GM19467 (cell line): ENCODE measurements at regions not wholly inside any gene's neighbourhood (a gene's known extent, or its start where the extent isn't known, plus 50 kb on each side); places are given as distances from the start of the nearest gene placed in this dataset.

ENCODE experiments used
- ATAC-seq: cut with Tn5 transposase; IDR thresholded peaks from one replicate; pipeline ENCODE4 v1.9.1; 2021; ENCODE audit warnings: mild to moderate bottlenecking, moderate library complexity; ENCODE audit not compliant: unreplicated experiment

- no peak for ATAC-seq
Measured at GRCh38 chr19:31699421-31699820, 350.2 kb upstream of the TSHZ3 start.

- no peak for ATAC-seq
Measured at GRCh38 chr19:31701146-31701545, 351.9 kb upstream of the TSHZ3 start.

DNA sequence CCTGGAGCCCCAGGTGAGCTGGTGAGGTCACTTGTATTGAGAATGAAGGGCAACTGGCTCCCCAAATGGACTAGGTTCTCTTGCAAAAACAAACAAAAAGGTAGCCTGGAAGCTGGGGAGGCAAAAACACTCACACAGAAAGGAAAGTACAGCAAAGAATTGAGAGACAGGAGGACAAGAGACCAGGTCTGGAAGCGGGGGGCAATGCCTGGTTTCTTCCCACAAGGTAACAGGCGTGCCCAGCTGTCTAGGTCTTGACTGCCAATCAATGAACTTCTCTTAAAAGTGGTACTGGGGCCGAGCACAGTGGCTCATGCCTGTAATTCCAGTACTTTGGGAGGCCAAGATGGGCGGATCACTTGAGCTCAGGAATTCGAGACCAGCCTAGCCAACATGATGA is 356.4 kb upstream of the TSHZ3 start:
- ATAC-seq = no peak

DNA sequence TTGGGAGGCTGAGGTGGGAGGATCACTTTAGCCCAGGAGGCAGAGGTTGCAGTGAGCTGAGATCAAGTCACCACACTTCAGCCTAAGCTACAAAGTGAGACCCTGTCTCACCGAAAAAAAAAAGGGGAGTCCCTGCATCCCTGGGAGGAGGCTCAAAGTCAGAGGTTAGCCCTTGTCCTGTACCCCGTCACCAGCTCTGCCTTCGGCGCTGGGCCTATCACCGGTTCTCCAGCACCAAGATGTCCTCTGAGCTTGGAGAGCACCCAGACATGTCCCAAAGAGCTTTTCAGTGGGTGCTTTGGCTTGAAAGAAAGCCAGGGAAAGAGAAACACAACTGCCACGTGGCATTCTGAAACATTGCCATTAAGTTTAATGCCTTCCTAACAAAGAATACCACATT is 356.9 kb upstream of the TSHZ3 start:
- ATAC-seq = no peak

DNA sequence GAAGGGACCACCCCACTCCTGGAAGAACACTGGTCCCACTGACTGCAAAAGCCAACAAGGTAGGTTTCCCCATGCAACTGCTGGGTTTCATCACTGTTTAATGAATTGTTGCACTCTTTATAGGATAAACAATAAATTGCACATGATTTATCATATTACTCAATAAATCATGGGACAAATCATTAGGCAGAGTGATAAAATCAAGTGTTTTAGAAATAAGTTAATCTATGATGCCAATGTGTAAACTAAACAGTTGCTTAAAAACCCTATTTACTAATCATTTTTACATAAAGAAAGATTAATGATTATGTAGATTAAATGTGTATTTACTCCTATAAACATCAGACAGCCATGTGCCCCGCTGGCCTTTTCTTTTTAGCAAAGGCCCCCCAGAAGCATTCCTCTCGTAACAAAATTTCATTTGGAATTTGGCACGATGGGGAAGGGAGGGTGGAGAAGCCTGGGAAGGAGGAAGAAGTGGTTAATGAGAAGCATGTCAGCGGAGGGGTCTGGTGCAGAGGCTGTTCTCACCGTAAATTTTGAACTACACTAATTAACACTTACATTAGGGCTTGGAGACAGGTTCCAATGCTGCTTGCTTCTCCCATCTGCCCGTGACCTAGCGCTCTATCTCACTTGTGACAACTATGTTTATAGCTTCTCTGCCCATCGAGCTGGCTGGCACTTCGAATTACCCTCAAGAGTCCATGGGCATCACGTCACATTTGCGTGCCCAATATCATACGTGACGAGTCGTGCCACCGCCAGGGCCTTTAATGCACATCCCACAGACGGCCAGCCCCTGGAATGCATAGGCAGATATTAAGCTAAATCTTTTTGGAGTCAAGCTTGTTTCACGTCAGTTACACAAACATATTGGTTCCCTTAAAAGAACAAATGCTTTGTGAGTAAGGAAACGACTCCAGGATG is 357.7 kb upstream of the TSHZ3 start:
- no peak for ATAC-seq

GRCh38 chr19:31708520-31708919 is 359.3 kb upstream of the TSHZ3 start:
- no peak for ATAC-seq

- ATAC-seq = no peak
Measured at GRCh38 chr19:31709476-31709875, 360.2 kb upstream of the TSHZ3 start.

- ATAC-seq = no peak
Measured at GRCh38 chr19:31715249-31715945, 366.2 kb upstream of the TSHZ3 start.

GRCh38 chr19:31716826-31717225 is 367.6 kb upstream of the TSHZ3 start:
- no peak for ATAC-seq

DNA sequence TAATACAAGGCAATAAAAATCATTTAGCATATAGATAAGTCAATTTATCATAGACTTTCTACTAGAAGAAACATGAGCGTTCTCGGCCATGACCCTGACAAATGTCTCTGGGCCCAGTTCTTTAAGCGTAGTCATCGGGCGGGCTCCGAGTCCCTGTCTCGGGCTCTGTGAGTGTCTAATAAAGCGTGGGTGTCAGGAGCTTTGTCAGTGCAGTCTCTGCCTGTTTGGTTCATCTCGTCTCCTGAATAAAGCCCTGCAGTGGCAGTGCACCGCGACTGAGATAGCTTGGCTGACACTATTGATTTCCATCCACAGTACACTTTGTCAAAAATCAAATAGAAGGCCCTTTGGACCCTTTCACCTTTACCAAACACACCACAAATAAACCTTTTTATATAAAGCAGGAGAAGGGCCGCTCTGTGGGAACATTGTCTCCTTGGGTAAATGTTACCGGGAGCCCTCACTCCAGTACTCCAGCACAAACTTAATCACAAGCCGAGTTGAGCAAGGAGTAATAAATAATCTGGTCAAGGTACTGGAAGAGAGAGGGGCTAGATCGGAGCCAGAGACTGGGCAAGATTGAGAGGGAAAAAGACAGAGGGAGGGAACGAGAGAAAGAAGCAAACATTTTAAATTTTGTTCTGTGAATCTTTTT is 368.2 kb upstream of the TSHZ3 start:
- no peak for ATAC-seq

- no peak for ATAC-seq
Measured at GRCh38 chr19:31718032-31718431, 368.8 kb upstream of the TSHZ3 start.

DNA sequence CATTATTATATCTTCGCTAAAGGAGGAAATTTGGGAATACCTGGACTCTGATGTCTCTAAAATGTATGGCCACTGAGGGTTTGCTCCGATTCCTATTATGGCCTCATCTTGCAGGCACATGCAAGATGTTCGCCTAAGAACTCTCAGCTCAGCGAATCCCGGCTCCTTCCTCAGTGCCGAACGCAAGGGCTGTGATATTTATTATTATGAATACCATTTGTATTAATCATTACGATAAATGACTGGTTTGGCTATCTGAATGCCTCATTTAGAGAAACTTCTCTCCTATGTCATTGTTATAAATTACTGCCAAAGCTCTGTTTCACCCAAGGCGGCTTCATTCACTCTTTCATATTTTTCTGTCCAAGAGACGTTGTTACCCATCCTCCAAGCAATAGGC is 369.7 kb upstream of the TSHZ3 start:
- no peak for ATAC-seq

- ATAC-seq = no peak
Measured at GRCh38 chr19:31723101-31723500, 373.9 kb upstream of the TSHZ3 start.

- ATAC-seq = no peak
Measured at GRCh38 chr19:31725051-31725450, 375.8 kb upstream of the TSHZ3 start.

GRCh38 chr19:31727536-31727935 is 378.3 kb upstream of the TSHZ3 start:
- no peak for ATAC-seq

GRCh38 chr19:31730270-31730669 is 381.0 kb upstream of the TSHZ3 start:
- no peak for ATAC-seq

- ATAC-seq = no peak
Measured at GRCh38 chr19:31733591-31733990, 384.4 kb upstream of the TSHZ3 start.

DNA sequence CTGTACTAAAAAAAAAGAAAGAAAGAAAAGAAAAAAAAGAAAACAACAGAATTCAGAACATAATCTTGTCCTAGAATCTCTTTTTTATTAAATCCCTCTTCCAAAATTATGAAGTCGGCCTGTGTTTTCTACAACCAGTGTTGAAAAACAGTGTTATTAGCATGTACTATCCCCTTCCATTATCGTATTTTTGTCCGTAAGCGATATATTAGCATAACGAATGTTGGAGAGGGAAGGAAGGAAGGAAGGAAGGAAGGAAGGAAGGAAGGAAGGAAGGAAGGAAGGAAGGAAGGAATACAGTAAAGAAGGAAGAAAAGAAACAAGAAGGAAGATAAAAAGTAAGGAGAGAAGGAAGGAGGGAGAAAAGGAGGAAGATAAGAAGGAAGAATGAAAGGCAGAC is 393.0 kb upstream of the TSHZ3 start:
- no peak for ATAC-seq

DNA sequence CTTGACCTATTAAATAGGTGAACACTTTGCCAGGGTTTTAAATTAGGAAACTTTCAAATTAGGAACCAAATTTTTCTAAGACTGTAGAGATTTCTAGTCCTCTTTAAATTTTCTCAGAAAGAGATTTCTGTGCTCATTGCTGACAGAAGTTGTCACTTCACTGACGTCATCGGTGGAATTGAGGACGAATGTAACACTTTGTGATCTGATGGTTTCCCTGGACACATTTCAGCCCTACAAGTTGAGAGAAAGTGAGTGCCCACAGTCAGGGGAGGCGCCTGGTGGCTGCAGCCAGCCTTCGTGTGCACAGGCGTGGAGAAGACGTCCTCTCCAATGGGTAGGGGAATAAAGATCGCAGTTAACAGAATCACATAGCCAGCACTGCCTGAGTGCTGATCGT is 396.5 kb upstream of the TSHZ3 start:
- no peak for ATAC-seq

- ATAC-seq = no peak
Measured at GRCh38 chr19:31749231-31749630, 400.0 kb upstream of the TSHZ3 start.

DNA sequence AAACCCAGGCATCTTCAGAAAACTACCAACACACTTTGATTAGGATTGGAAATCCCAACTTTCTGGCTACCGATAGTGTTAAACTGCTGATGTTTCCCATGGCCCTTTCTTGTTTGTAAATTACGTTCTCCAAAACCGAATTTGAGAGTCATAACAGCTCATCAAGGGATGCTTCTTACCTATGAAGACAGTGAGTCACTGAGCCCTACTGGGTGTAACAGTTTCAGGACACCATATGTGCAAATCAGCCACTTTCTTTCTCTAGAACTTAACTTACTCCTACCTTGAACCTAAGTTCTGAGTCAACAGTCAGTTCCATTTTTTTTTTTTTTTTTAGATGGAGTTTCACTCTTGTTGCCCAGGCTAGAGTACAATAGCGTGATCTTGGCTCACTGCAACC is 410.1 kb upstream of the TSHZ3 start:
- ATAC-seq = no peak
